Transverse colon (tissue), 4 donors: ENCODE measurements at regions not wholly inside any gene's neighbourhood (a gene's known extent, or its start where the extent isn't known, plus 50 kb on each side); places are given as distances from the start of the nearest gene placed in this dataset.

ENCODE experiments used
- DNase-seq: peaks from one replicate; pipeline ENCODE4 v3.0.0-alpha.2; 2019
- H3K27ac ChIP-seq, 4 donors: fragments of 200-600 bp; sonication (generic); 2 replicates each; pipeline ENCODE4 v1.5.1; 2016 to 2018; ENCODE audit warnings: inconsistent platforms in 4 of 4
- H3K27me3 ChIP-seq: fragments of 200-600 bp; sonication (generic); 2 replicates; pipeline ENCODE4 v1.5.1; 2017; ENCODE audit warnings: inconsistent platforms
- H3K36me3 ChIP-seq, 4 donors: fragments of 200-600 bp; sonication (generic); 2 replicates each; pipeline ENCODE4 v1.5.1; 2017 to 2019; ENCODE audit warnings: inconsistent platforms in 4 of 4
- H3K4me1 ChIP-seq, 4 donors: fragments of 200-600 bp; sonication (generic); 2 replicates each; pipeline ENCODE4 v1.5.1; 2017 to 2020; ENCODE audit warnings: inconsistent platforms in 4 of 4
- H3K4me3 ChIP-seq, 4 donors: fragments of 200-600 bp; sonication (generic); 1 replicate in 1 of 4; 2 replicates in 3 of 4; pipeline versions ENCODE4 v1.5.1 to v1.6.1; 2017 to 2019; ENCODE audit warnings: inconsistent platforms in 4 of 4
- H3K9me3 ChIP-seq, 2 donors: fragments of 200-600 bp; sonication (generic); 2 replicates each; pipeline ENCODE4 v1.5.1; 2017 to 2019; ENCODE audit warnings: inconsistent platforms in 2 of 2
- CTCF ChIP-seq, 5 experiments: fragments of 200-600 bp in 3 of 5; fragments of 450-650 bp in 2 of 5; sonication (generic) in 3 of 5; IDR thresholded peaks; 1 replicate in 2 of 5; 2 replicates in 3 of 5; pipeline ENCODE4 v1.5.1; 2016 to 2017; ENCODE audit warnings: antibody characterized with exemption in 5 of 5, inconsistent platforms in 3 of 5, mild to moderate bottlenecking in 2 of 5, moderate library complexity in 1 of 5
- EP300 ChIP-seq: sonication (generic); formaldehyde crosslinking; IDR thresholded peaks from one replicate; pipeline ENCODE4 v1.6.1; 2017; ENCODE audit warnings: antibody characterized with exemption, low read depth
- POLR2A ChIP-seq: fragments of 450-650 bp; IDR thresholded peaks from one replicate; pipeline ENCODE4 v1.6.1; 2016; ENCODE audit warnings: antibody characterized with exemption, mild to moderate bottlenecking, moderate library complexity
- POLR2AphosphoS5 ChIP-seq, 3 donors: sonication (generic); formaldehyde crosslinking; IDR thresholded peaks; one replicate each; pipeline ENCODE4 v1.6.1; 2016; ENCODE audit warnings: antibody characterized with exemption in 3 of 3
- WGBS, 2 donors: methylation state at CpG; one replicate each; pipeline ENCODE4 v1.1.5; 2018; ENCODE audit warnings: low coverage in 1 of 2; 5-methylcytosine and 5-hydroxymethylcytosine counted together
- in situ Hi-C, 4 donors: fragments of 200-750 bp; cut with MboI; loops; one replicate each; pipeline versions ENCODE4 v1.15.0 to v1.15.1; 2017; ENCODE audit warnings: low sequenced_read_pairs in 3 of 4, low pct_ligation_motif_present in 1 of 4, low pct_unique_long_range_greater_than_20kb in 1 of 4
- intact Hi-C: fragments of 100-400 bp; cut with DNase I; formaldehyde crosslinking; loops from one replicate; pipeline ENCODE4 v1.15.1; 2023; ENCODE audit warnings: low total_unique reads

- no peak for TF ChIP-seq POLR2AphosphoS5 (IDR thresholded peaks at IDR 0.05)
- no peak for TF ChIP-seq POLR2A
- TF ChIP-seq CTCF (IDR thresholded peaks at IDR 0.05): no peak
- no peak for TF ChIP-seq EP300
- DNase-seq: no peak
- intact Hi-C loops: no loop called here
- Histone ChIP-seq H3K4me3 (no peak overlapping the region), H3K36me3 (no peaks in the 10 kb centered on the region), H3K27ac (no peak overlapping the region), H3K9me3 (no peaks in the 10 kb centered on the region), H3K27me3 (no peaks in the 10 kb centered on the region), H3K4me1 (no peaks in the 10 kb centered on the region)
- whole genome bisulfite sequencing, 2 donors: 47 to 64% methylated on average over 1 of the region's 1 CpG
- in situ Hi-C loops: no loop called here
Observed at GRCh38 chr17:69630056-69630635, 215.6 kb downstream of the MAP2K6 start.

- Histone ChIP-seq H3K36me3 (no peaks in the 10 kb centered on the region), H3K27ac (no peak overlapping the region), H3K4me1 (no peaks in the 10 kb centered on the region), H3K4me3 (no peak overlapping the region), H3K9me3 (no peaks in the 10 kb centered on the region), H3K27me3 (no peaks in the 10 kb centered on the region)
- no peak for TF ChIP-seq POLR2A
- TF ChIP-seq CTCF (IDR thresholded peaks at IDR 0.05): no peak
- no peak for TF ChIP-seq POLR2AphosphoS5 (IDR thresholded peaks at IDR 0.05)
- no peak for TF ChIP-seq EP300
- no peak for DNase-seq
- in situ Hi-C loops: no loop called here
- intact Hi-C loops: no loop called here
- 38% methylated on average over 1 of the region's 1 CpG; no CpG with 5 or more reads in 1 of the 2 donors for WGBS, 2 donors
Observed at GRCh38 chr17:69634844-69635243, 220.3 kb downstream of the MAP2K6 start.

GRCh38 chr17:69637446-69638156 is 223.1 kb downstream of the MAP2K6 start:
- Histone ChIP-seq H3K27me3 (no peaks in the 10 kb centered on the region), H3K4me3 (no peak overlapping the region), H3K27ac (no peak overlapping the region), H3K36me3 (no peaks in the 10 kb centered on the region), H3K4me1 (no peaks in the 10 kb centered on the region), H3K9me3 (no peaks in the 10 kb centered on the region)
- WGBS, 2 donors: 76 to 100% methylated on average over 1 to 4 of the region's 4 CpGs
- TF ChIP-seq POLR2AphosphoS5 (IDR thresholded peaks at IDR 0.05): no peak
- TF ChIP-seq CTCF (IDR thresholded peaks at IDR 0.05): no peak
- TF ChIP-seq POLR2A: no peak
- TF ChIP-seq EP300: no peak
- no peak for DNase-seq
- intact Hi-C loops (no loop called here), in situ Hi-C loops (no loop called here)

- Histone ChIP-seq H3K27me3 (no peaks in the 10 kb centered on the region), H3K4me1 (no peaks in the 10 kb centered on the region), H3K27ac (no peak overlapping the region), H3K4me3 (no peak overlapping the region), H3K9me3 (no peaks in the 10 kb centered on the region), H3K36me3 (no peaks in the 10 kb centered on the region)
- WGBS, 2 donors: 80 to 100% methylated on average over 1 of the region's 1 CpG
- TF ChIP-seq CTCF (IDR thresholded peaks at IDR 0.05) (no peak), POLR2AphosphoS5 (IDR thresholded peaks at IDR 0.05) (no peak), POLR2A (no peak), EP300 (no peak)
- in situ Hi-C loops (no loop called here), intact Hi-C loops (no loop called here)
- no peak for DNase-seq
Observed at GRCh38 chr17:69639096-69639495, 224.6 kb downstream of the MAP2K6 start.
